NCI-H1694 treated with DMSO at 0.1 percent for 48 hours (cell line): ENCODE measurements at regions not wholly inside any gene's neighbourhood (a gene's known extent, or its start where the extent isn't known, plus 50 kb on each side); places are given as distances from the start of the nearest gene placed in this dataset.
"Not testable (repeated sequence)": the region's sequence is repeated elsewhere in the genome, so short reads cannot be mapped to it uniquely, and the experiment has no call there.

ENCODE experiments used
- DNase-seq: peaks from one replicate; lab custom pipeline; 2025; lab: John Stamatoyannopoulos, UW

DNA sequence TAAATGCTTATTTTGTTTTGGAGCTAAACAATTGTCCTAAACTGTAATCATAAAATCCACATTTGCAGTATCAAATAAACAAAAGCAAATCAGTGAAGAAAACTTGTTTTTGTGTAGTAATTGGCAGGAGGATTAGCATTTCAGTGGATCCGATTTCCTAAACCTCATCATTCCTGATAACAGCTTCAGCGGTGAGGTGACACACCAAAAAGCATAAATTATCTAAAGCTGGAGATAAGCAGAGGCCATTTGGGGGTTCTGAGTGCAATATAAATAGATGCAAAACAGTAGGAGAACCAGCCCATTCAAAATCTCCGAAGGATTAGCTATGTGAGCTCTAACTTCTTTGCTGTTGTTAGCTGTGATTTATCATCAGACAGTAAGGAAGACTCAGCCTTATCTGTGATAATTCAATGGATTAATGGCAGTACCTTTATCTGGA, 235.8 kb downstream of the EPHA7 start:
- DNase-seq, result no peak

DNA sequence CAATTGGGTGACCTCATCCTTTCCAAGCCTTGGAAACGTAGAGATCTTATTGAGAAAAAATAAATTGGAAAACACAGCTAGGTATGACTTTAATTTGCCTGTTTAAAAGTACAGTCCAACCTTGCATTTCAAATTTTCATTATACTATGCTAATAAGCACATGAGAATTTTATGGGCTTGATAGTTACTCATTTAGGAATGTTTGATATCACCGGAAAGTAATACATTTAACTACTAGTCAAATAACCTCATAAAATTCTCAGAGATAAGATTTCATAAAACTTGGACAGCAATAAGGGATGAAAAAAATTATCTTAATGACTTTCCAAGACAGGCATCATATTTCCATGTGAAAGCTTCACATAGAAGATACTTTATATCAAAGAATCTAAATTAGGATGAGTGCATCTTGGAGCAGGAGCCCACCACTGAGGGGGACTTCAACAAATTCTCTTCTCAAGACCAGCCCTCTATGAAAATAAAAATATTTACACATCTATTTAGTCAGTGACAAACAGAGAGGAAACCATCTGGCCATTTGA, 236.3 kb downstream of the EPHA7 start:
- no peak for DNase-seq

- DNase-seq, result no peak
Observed at GRCh38 chr6:93177918-93178317, 241.4 kb downstream of the EPHA7 start.

- DNase-seq, result no peak
Observed at GRCh38 chr6:93177438-93177837, 241.9 kb downstream of the EPHA7 start.

- DNase-seq, result no peak
Observed at GRCh38 chr6:93176070-93176469, 243.3 kb downstream of the EPHA7 start.

DNA sequence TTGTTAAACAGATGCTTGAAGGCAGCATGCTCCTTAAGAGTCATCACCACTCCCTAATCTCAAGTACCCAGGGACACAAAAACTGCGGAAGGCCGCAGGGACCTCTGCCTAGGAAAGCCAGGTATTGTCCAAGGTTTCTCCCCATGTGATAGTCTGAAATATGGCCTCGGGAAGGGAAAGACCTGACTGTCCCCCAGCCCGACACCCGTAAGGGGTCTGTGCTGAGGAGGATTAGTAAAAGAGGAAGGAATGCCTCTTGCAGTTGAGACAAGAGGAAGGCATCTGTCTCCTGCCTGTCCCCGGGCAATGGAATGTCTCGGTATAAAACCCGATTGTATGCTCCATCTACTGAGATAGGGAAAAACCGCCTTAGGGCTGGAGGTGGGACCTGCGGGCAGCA, 245.8 kb downstream of the EPHA7 start:
- not testable (repeated sequence) for DNase-seq

DNA sequence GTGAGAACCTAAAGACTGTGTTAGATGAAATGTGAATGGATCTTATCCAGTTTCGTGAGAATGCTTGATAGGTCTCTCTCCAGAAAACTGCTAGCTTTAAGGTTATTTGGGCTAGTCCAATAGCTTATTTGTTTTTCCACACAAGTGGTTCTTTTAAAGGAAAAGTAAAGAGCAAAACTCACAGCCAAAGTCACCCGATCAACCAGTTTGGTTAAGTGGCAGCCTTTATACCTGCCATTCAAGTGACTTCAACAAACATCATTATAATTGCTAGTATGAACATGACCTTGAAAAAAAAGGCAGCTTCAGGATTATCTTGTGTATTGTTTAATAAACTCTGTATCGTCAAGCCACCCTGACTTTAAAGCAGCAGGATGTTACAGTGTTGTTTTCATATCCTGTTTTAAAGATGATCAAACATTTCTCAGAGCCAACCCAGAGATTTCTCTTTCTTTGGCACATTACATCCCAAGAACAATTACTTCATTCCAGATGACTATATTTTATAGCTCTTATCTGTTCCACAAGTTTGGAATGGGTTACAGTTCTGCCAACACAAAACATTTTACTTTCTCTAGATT, 253.4 kb downstream of the EPHA7 start:
- DNase-seq, result no peak

DNA sequence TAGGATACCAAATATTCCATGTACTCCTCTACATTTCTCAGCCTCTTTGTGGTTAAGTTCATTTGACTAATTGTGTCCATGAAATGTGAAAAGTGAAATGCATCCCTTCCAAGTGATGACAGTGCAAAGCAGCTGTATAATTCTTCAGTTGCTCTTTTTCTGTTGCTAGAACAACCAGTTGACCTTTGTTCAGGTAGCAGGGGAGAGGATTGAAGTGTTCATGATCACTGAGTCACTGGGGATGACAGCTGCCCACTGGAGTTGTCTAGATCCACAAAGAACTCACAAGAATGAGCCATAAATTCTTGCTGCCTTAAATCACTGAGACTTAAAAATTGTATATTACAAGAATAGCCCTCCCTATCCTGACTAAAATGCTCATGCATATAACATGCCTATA, 254.6 kb downstream of the EPHA7 start:
- no peak for DNase-seq

- DNase-seq, result no peak
Observed at GRCh38 chr6:93163146-93163545, 256.2 kb downstream of the EPHA7 start.

DNA sequence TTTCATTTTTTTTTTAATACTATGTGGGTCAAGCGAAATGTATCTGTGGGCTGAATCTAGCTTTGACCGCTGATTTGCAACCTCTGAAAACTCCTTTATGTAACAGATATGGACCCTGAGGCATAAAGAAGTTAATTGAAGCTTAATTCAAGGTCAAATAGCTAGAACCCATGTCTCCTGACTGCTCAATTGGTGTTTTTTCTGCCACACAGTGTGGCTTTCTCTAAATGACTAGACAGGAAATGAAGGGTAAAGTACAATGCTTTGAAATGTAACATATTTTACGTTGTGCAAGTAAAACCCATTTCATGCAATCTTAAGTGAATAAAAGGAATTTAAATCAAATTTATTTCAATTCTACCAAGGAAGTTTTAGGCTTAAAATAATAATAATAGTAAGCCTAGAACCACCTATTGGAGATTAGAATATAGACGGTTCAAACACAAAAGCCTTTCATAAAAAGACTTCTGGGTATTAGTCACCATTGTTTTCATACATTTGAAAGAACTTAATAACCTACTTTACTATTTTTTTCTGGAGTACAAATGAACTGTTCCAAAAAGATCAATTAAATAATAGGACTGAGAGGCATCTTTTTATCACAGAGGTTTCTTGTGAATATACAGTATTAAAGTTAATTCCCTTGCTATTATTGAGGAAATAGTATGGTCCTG, 279.8 kb downstream of the EPHA7 start:
- DNase-seq, result no peak

GRCh38 chr6:93136111-93136510, 283.2 kb downstream of the EPHA7 start:
- DNase-seq, result no peak

DNA sequence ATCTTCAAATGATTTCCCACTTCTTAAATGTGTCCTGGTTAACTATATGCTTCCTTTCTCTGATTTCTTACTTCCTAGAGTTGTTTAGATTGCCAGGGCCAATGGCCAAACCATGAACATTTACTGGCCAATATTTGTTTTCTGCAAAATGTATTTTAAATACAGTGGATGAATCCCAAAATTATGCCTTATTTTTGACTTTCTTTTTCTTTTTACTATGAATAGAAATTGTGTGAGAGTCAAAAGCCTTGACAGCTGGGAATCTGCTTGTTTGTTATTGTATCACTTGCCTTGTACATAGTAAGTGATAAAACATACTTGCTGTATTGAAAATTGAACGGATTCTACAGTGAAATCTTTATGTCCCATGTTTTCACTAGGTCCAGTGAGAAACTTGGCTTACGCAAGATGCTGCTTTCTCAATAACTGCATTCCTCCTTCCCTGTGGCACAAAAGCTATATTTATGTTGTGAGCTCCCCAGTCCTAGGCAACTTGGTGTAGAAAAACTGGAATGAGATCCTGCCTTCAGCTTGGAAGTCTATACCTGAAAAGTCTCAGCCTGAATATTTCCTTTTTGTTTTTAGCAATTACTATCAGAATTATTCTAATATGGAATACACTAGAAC, 295.2 kb downstream of the EPHA7 start:
- DNase-seq, result no peak

- DNase-seq, result no peak
Observed at GRCh38 chr6:93123585-93123984, 295.8 kb downstream of the EPHA7 start.

GRCh38 chr6:93120154-93120742, 299.1 kb downstream of the EPHA7 start:
- no peak for DNase-seq

DNA sequence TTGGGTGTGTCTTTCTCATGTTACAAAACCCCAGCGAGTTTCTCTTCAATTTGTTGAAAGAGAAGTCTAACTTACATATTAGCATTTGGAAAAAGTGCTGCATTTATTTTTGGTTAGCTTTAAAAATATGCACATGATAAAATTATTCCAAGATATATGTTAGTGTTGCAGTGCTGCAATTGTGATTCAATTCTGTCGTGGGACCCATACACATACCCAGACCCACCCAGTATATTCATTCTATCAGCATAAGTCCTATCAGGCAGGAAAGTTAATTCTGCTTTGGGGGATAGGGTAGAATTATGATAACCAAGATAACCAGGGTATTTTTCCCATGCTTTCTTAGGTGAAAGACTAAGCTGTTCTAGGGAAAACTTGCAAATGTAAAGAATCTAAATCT, 313.5 kb downstream of the EPHA7 start:
- DNase-seq, result no peak

GRCh38 chr6:93105017-93105416, 314.3 kb downstream of the EPHA7 start:
- DNase-seq, result no peak

GRCh38 chr6:93104195-93104817, 315.1 kb downstream of the EPHA7 start:
- DNase-seq, result no peak

GRCh38 chr6:93088621-93089501, 330.5 kb downstream of the EPHA7 start:
- no peak for DNase-seq

- no peak for DNase-seq
Observed at GRCh38 chr6:93087606-93088005, 331.8 kb downstream of the EPHA7 start.

- no peak for DNase-seq
Observed at GRCh38 chr6:93086351-93086750, 333.0 kb downstream of the EPHA7 start.
